Activated T-helper 2 cell treated with anti-CD3 and anti-CD28 coated beads, Interferon-gamma antibody, Interleukin-2, Interleukin-4, amounts not matched to agents 10 μg/mL and 5 μg/mL and 100 μg/mL, durations not matched to agents 14 hours and 24 hours and 36 hours (primary cell): ENCODE measurements at regions not wholly inside any gene's neighbourhood (a gene's known extent, or its start where the extent isn't known, plus 50 kb on each side); places are given as distances from the start of the nearest gene placed in this dataset.
"Not testable (repeated sequence)": the region's sequence is repeated elsewhere in the genome, so short reads cannot be mapped to it uniquely, and the experiment has no call there.

Source experiments
- DNase-seq: peaks from one replicate; pipeline ENCODE4 v3.0.0; 2021; ENCODE audit warnings: low spot score
- H3K27ac Mint-ChIP-seq: one replicate; pipeline ENCODE4 v1.8.0; 2021; ENCODE audit warnings: mixed read lengths
- H3K27me3 Mint-ChIP-seq: one replicate; pipeline ENCODE4 v1.8.0; 2021; ENCODE audit warnings: low read depth, mixed read lengths
- H3K36me3 Mint-ChIP-seq: one replicate; pipeline ENCODE4 v1.8.0; 2021; ENCODE audit warnings: low read depth, mixed read lengths
- H3K4me1 Mint-ChIP-seq: one replicate; pipeline ENCODE4 v1.8.0; 2021; ENCODE audit warnings: low read depth, mixed read lengths
- H3K4me3 Mint-ChIP-seq: one replicate; pipeline ENCODE4 v1.8.0; 2021; ENCODE audit warnings: low read depth, mild to moderate bottlenecking, moderate library complexity, mixed read lengths
- H3K9me3 Mint-ChIP-seq: one replicate; pipeline ENCODE4 v1.8.0; 2021; ENCODE audit warnings: mixed read lengths
- intact Hi-C: fragments of 100-400 bp; cut with micrococcal nuclease; formaldehyde crosslinking; loops from one replicate; pipeline ENCODE4 v1.15.1; 2023

DNA sequence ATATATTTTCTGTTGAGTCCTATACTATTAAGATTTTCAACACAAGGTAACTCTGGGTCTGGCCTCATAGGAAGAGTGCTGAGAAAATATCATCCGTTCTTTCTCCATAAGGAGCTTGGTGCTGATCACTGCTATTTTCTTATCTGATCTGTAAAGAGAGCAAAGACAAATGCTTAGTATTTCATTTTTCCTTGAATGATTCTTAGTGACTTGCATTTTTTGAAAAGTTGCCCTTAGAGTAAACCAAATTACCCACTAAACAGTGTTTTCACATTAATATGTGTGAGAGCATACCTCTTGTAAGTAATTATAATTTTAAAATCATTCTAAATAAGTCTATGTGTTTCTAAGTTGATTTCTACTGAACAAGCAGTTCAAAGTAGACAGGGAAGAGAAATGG is 121.3 kb upstream of the CTSV start:
- no peak for DNase-seq
- H3K27me3 Mint-ChIP-seq: peaks cover 5% of the 10 kb centered on the region
- H3K36me3 Mint-ChIP-seq: no peaks in the 10 kb centered on the region
- intact Hi-C loops: no loop called here
- no peaks in the 10 kb centered on the region for H3K9me3 Mint-ChIP-seq
- H3K4me3 Mint-ChIP-seq: no peak overlapping the region
- H3K4me1 Mint-ChIP-seq: peaks cover 2% of the 10 kb centered on the region
- no peak overlapping the region for H3K27ac Mint-ChIP-seq

DNA sequence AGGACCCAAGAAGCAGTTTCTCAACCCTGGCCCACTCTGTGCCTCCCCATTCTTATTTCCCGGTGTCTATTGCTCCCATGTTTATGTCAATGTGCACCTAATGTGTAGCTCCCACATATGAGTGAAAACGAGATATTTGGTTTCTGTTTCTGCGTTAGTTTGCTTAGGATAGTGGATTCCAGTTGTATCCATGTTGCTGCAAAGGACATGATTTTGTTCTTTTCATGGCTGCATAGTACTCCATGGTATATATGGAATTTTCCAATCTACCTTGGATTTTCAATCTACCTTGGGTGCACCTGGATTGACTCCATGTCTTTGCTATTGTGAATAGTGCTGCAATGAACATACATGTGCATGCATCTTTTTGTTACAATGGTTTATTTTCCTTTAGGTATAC is 119.8 kb upstream of the CTSV start:
- intact Hi-C loops: not testable (repeated sequence)

DNA sequence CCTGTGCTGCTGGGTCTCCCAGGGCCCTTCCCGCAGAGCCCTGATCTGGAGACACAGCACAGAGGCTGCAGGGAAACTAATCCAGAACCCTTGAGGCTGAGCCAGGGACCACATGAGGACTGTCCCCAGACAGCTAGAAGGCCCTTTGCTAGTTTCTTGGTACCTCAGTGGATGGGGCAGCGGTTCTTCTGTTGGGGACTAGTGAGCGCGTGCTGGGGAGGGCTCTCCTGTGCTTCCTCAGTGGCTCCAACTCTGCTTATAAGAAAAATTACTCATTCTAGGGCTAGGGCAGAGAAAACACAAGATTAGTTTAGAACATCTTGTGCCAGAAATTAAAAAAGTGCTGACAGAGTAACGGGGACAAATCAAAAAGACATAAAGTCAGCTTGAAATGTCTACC is 116.5 kb upstream of the CTSV start:
- H3K27ac Mint-ChIP-seq, DNase-seq, H3K4me1 Mint-ChIP-seq, intact Hi-C loops, H3K36me3 Mint-ChIP-seq, H3K4me3 Mint-ChIP-seq, H3K27me3 Mint-ChIP-seq, H3K9me3 Mint-ChIP-seq: not testable (repeated sequence)

More for the DNA sequence above, 119.8 kb upstream of the CTSV start:
- not testable (repeated sequence) for H3K4me3 Mint-ChIP-seq, DNase-seq, H3K4me1 Mint-ChIP-seq, H3K27me3 Mint-ChIP-seq, H3K27ac Mint-ChIP-seq, H3K9me3 Mint-ChIP-seq, H3K36me3 Mint-ChIP-seq

DNA sequence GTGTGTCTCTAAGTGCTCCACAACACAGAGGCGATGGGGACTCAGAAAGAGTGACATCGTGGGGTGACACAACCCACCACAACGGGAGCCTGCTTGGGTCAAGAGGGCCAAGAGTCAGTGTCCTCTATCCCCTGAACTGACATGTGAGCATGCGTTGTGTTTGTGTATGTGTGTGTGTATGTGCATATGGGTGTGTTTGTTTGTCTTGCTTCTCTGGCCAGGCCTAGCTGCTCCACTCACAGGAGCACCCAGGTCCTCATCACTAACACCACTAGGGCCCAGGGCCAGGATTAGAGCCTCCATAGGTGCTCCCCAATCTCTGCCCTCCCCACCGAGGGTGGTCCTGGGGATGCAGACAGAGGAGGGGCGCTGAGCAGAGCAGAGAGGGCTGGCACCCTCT is 115.0 kb upstream of the CTSV start:
- Mint-ChIP-seq H3K27me3 (no peaks in the 10 kb centered on the region), H3K36me3 (no peaks in the 10 kb centered on the region), H3K4me1 (no peaks in the 10 kb centered on the region), H3K4me3 (no peak overlapping the region), H3K27ac (no peak overlapping the region), H3K9me3 (no peaks in the 10 kb centered on the region)
- DNase-seq: no peak
- intact Hi-C loops: no loop called here

DNA sequence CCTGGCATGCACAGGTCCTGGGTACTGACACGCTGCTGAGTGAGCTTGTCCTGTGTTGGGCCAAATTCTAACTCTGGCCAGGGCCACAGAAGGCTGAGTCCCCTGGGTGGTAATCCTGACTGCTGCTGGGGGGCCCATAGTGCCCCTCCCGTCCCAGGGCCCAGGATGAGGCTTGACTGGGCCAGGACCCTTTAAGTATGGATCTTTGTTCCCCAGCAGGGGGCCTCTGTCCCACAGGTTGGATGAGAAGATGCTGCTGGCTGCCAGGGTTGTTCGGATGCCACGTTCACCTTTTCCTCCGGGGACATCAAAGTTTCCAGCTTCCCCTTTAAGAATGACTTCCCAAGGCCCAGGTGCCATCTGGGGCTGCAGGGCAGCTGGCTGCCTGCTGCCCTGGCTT is 114.2 kb upstream of the CTSV start:
- H3K36me3 Mint-ChIP-seq, intact Hi-C loops: not testable (repeated sequence)

DNA sequence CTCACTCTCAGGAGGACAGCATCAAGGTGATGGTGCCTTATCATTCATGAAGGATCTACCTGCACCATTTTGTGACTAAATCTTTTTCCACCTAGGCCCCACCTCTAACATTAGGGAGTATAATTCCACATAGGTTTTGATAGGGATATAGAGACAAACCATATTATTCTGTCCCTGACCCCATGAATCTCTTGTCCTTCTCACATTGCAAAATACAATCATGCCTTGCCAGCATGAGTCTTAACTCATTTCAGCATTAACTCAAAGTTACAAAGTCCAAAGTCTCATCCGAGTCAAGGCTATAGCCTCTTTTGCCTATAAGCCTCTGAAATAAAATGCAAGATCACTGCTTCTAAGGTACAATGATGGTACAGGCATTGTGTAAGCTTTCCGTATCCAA is 111.5 kb upstream of the CTSV start:
- H3K4me1 Mint-ChIP-seq, intact Hi-C loops, H3K27me3 Mint-ChIP-seq, H3K36me3 Mint-ChIP-seq, H3K27ac Mint-ChIP-seq, DNase-seq, H3K9me3 Mint-ChIP-seq, H3K4me3 Mint-ChIP-seq: not testable (repeated sequence)

More for the DNA sequence above, 114.2 kb upstream of the CTSV start:
- H3K4me3 Mint-ChIP-seq, DNase-seq, H3K4me1 Mint-ChIP-seq, H3K9me3 Mint-ChIP-seq, H3K27me3 Mint-ChIP-seq, H3K27ac Mint-ChIP-seq: not testable (repeated sequence)

DNA sequence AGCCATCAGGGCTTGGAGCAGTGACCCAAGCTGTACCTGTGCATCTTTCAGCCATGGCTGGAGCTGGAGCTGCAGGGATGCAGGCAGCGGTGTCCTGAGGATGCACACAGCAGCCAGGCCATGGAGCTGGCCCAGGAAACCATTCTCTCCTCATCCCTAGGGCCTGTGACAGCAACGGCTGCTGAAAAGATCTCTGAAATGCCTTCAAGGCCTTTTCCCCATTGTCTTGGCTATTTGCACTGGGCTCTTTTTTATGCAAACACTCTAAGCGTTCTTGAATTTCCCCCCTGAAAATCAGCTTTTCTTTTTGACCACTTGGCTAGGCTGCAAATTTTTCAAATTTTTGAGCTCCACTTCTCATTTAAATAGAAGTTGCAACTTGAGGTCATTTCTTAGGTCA is 109.5 kb upstream of the CTSV start:
- H3K27ac Mint-ChIP-seq, H3K4me3 Mint-ChIP-seq, H3K36me3 Mint-ChIP-seq, intact Hi-C loops, H3K27me3 Mint-ChIP-seq, H3K9me3 Mint-ChIP-seq, H3K4me1 Mint-ChIP-seq, DNase-seq: not testable (repeated sequence)

DNA sequence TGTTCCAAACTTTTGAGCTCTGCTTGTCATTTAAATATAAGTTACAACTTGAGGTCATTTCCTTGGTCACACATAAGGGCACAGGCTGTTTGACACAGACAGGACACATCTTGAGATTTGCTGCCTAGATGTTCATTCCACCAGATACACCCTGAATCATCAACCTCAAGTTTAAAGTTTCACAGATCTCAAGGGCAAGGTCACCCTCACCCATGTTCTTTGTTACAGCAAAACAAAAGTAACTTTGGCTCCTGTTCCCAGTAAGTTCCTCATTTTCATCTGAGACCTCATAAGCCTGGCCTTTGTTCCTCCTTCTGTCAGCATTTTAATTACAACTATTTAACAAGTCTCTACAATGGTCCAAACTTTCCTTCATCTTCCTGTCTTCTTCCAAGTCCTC is 106.7 kb upstream of the CTSV start:
- H3K4me3 Mint-ChIP-seq, DNase-seq, H3K36me3 Mint-ChIP-seq, H3K4me1 Mint-ChIP-seq, H3K9me3 Mint-ChIP-seq, H3K27ac Mint-ChIP-seq, intact Hi-C loops: not testable (repeated sequence)
- peaks cover 13% of the 10 kb centered on the region for H3K27me3 Mint-ChIP-seq

DNA sequence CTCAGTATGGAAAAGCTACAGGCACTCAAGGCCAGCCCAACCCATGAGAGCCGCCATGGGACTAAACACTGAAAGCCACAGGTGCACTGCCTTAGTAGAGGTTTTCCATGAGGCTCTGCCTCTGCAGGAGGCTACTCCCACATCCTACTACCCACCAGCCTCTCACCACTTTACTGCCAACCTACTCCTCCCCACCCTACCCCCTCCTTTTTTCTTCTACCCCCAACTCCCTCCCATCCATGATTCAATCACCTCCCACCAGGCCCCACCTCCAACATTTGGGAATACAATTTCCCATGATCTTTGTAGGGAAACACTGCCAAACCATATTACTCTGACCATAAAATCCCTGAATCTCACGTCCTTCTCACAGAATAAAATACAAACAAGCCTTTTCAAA is 101.6 kb upstream of the CTSV start:
- Mint-ChIP-seq H3K4me3 (no peak overlapping the region), H3K36me3 (no peaks in the 10 kb centered on the region), H3K27me3 (peaks cover 8% of the 10 kb centered on the region), H3K27ac (no peak overlapping the region), H3K4me1 (no peaks in the 10 kb centered on the region), H3K9me3 (no peaks in the 10 kb centered on the region)
- intact Hi-C loops: no loop called here
- no peak for DNase-seq

DNA sequence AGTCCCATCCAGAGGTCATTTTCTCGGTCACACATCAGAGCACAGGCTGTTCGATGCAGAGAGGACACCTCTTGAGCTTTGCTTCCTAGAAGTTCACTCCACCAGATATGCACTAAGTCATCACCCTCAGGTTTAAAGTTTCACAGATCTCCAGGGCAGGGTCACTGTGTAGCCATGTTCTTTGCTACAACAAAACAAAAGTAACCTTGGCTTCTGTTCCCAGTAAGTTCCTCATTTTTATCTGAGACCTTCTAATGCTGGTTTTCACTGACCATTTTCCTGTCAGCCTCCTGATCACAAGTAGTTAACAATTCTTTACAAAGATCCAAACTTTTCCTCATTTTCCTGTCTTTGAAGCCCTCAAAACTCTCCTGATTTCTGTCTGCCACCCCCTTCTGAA is 97.5 kb upstream of the CTSV start:
- no peak for DNase-seq
- H3K36me3 Mint-ChIP-seq: no peaks in the 10 kb centered on the region
- H3K9me3 Mint-ChIP-seq: no peaks in the 10 kb centered on the region
- no peak overlapping the region for H3K27ac Mint-ChIP-seq
- H3K4me1 Mint-ChIP-seq: no peaks in the 10 kb centered on the region
- no peak overlapping the region for H3K4me3 Mint-ChIP-seq
- intact Hi-C loops: no loop called here
- peaks cover 5% of the 10 kb centered on the region for H3K27me3 Mint-ChIP-seq

DNA sequence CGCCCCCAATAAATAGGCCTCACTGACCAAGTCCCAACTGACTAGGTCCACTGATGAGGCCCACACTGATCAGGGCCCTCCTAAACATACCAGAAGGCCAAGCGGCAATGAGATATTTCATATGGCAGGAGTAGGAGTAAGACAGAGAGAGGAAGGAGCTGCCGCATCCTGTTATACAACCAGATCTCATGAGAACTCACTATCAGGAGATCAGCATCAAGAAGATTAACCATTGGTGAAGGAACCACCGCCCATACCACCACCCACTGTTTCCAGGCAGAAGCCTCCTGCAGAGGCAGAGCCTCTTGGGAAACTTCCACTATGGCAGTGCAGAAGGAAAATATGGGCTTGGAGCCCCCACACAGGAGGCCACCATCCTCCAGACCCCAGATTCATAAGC is 95.0 kb upstream of the CTSV start:
- H3K27me3 Mint-ChIP-seq, intact Hi-C loops, H3K4me3 Mint-ChIP-seq, H3K4me1 Mint-ChIP-seq, DNase-seq, H3K27ac Mint-ChIP-seq, H3K36me3 Mint-ChIP-seq, H3K9me3 Mint-ChIP-seq: not testable (repeated sequence)

DNA sequence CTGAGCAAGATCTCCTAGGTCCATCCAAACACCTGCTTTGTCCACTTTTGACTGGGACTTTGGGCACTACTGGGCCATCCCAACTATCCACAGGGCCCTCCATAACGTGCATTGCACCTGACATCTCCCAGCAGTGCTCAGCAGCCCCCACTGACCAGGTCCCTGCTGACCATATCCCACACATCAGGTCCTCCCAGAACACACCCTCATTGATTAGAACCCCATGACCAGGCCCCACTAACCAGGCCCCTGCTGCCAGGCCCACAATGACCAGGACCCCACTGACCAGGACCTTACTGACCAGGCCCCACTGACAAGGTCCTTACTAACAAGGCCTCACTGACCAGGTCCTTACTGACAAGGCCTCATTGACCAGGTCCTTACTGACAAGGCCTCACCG is 93.9 kb upstream of the CTSV start:
- Mint-ChIP-seq H3K9me3 (no peaks in the 10 kb centered on the region), H3K27ac (no peak overlapping the region), H3K27me3 (peaks cover 2% of the 10 kb centered on the region), H3K4me1 (no peaks in the 10 kb centered on the region), H3K36me3 (no peaks in the 10 kb centered on the region), H3K4me3 (no peak overlapping the region)
- intact Hi-C loops: no loop called here
- DNase-seq: no peak

DNA sequence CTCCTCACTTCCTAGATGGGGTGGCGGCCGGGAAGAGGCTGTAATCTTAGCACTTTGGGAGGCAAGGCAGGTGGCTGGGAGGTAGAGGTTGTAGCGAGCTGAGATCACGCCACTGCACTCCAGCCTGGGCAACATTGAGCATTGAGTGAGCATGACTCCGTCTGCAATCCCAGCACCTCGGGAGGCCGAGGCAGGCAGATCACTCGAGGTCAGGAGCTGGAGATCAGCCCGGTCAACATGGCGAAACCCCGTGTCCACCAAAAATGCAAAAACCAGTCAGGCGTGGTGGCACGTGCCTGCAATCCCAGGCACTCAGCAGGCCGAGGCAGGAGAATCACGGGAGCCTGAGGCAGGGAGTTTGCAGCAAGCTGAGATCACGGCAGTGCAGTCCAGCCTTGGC is 91.9 kb upstream of the CTSV start:
- H3K27me3 Mint-ChIP-seq, H3K4me3 Mint-ChIP-seq, H3K36me3 Mint-ChIP-seq, H3K4me1 Mint-ChIP-seq, DNase-seq, H3K9me3 Mint-ChIP-seq, intact Hi-C loops, H3K27ac Mint-ChIP-seq: not testable (repeated sequence)

DNA sequence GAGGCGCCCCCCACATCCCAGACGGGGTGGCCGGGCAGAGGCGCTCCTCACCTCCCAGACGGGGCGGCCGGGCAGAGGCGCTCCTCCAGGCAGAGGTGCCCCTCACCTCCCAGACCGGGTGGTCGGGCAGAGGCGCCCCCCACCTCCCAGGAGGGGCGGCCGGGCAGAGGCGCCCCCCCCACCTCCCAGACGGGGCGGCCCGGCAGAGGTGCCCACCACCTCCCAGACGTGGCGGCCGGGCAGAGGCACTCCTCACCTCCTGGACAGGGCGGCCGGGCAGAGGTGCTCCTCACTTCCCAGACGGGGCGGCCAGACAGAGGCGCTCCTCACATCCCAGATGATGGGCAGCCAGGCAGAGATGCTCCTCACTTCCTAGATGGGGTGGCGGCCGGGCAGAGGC is 91.4 kb upstream of the CTSV start:
- H3K36me3 Mint-ChIP-seq, H3K4me1 Mint-ChIP-seq, H3K9me3 Mint-ChIP-seq, H3K27me3 Mint-ChIP-seq, H3K4me3 Mint-ChIP-seq, intact Hi-C loops, H3K27ac Mint-ChIP-seq, DNase-seq: not testable (repeated sequence)
